ENCODE measurements at regions not wholly inside any gene's neighbourhood (a gene's known extent, or its start where the extent isn't known, plus 50 kb on each side); places are given as distances from the start of the nearest gene placed in this dataset.

DNA sequence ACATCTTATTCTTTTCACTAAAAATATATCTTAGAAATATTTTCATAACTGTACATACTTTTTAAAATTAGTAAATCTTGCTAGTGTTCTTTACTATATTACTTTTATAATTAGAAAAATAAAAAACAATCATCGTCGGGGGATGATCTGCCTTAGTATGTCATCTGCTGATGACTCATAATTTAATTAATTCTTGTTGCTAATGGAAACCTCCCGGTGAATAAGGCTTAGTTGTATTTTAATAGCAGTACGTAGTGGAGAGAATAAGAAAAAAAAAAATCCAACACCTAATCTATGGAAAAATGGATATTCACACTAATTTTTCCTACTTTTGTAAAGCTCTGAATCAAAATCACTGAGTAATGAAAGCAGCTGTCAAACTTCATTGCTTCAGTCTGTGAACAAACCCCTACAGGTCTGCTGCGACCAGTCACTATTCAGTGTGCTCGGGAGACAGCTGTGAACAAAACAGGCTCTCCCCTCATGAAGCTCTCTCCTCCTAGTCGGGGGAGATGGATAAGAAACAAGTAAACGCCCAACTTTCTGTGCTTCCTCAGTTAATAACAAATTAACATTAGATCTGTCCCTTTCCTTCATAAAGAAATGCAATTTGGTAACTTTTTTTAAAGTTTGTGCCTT is 97.4 kb upstream of the UPP2 start:
- H4K91ac ChIP-seq (replicated peaks; ENCODE audit: insufficient read length, low read length): no peak overlapping the region
- H3K4me2 ChIP-seq (ENCODE audit: insufficient read depth in 1 of 2, low read depth in 2 of 2, low read length in 2 of 2): no peak overlapping the region
- H3K27ac ChIP-seq (ENCODE audit: low read depth, low read length): no peak overlapping the region
- H3K4me3 ChIP-seq (ENCODE audit: extremely low read depth in 1 of 4, insufficient read depth in 2 of 4, low read depth in 3 of 4, low read length in 4 of 4): no peak overlapping the region
- no peak overlapping the region for H3K9ac ChIP-seq (replicated peaks in 1 of 4; ENCODE audit: extremely low read depth in 1 of 4, low read depth in 3 of 4, low read length in 3 of 4)
- H2BK20ac ChIP-seq (ENCODE audit: low read length): no peak overlapping the region
- H3K4ac ChIP-seq (replicated peaks; ENCODE audit: insufficient read length, low read depth, low read length): no peak overlapping the region
- no peak overlapping the region for H3K56ac ChIP-seq (replicated peaks; ENCODE audit: insufficient read length, low read depth, low read length)
- no peaks in the 10 kb centered on the region; a peak in 1 of 7 replicates for H3K27me3 ChIP-seq (replicated peaks in 1 of 4; ENCODE audit: control insufficient read depth in 3 of 4, extremely low read depth in 1 of 4, insufficient read depth in 3 of 4, low read length in 3 of 4)
- no peak overlapping the region for H3K23ac ChIP-seq (ENCODE audit: insufficient read length)
- H3K36me3 ChIP-seq (ENCODE audit: control insufficient read depth in 2 of 4, insufficient read depth in 4 of 4, low read length in 3 of 4): no peaks in the 10 kb centered on the region; a peak in 1 of 8 replicates
- no peaks in the 10 kb centered on the region for H3K79me1 ChIP-seq (ENCODE audit: low read depth, low read length)
- no peak overlapping the region for H2BK5ac ChIP-seq (ENCODE audit: low read depth, low read length)
- no peak overlapping the region for H3K18ac ChIP-seq (ENCODE audit: extremely low read depth, low read length)
- WGBS, 2 experiments (ENCODE audit: extremely low coverage in 1 of 2, insufficient coverage in 1 of 2, insufficient read length in 1 of 2, insufficient replicate concordance in 2 of 2, low coverage in 1 of 2, low lambda C conversion rate in 2 of 2, missing lambda C conversion rate in 1 of 2): 93% methylated on average over 8 of the region's 8 CpGs; no CpG with 5 or more reads in 1 of the 2 experiments
- no peak overlapping the region for H2AFZ ChIP-seq (ENCODE audit: low read length)
- H4K8ac ChIP-seq (ENCODE audit: extremely low read depth, insufficient read depth, low read length): no peak overlapping the region
- no peaks in the 10 kb centered on the region for H3K23me2 ChIP-seq (ENCODE audit: low read depth, low read length)
- H2BK15ac ChIP-seq (ENCODE audit: low read length): no peak overlapping the region
- H2BK12ac ChIP-seq (ENCODE audit: low read depth, low read length): no peak overlapping the region
- DNase-seq (ENCODE audit: low read depth in 1 of 2, low spot score in 2 of 2): no peak
- H2AK5ac ChIP-seq (ENCODE audit: low read depth, low read length): no peak overlapping the region
- ChIA-PET CTCF (ENCODE audit: partially characterized antibody) (interaction anchor here (0.6 to 4.0 kb wide), 3 partner anchors 8 to 378 kb away, joined by 3 to 15 read pairs (median 3); no protein-coding TSS in a partner anchor), POLR2A (ENCODE audit: partially characterized antibody) (no interaction called here)
- H2BK120ac ChIP-seq (replicated peaks; ENCODE audit: low read depth, low read length): no peak overlapping the region
- H3K79me2 ChIP-seq (ENCODE audit: control insufficient read depth in 1 of 2, insufficient read depth in 2 of 2, low read length in 2 of 2): no peaks in the 10 kb centered on the region
- peaks cover 0 to 7% (median 0%) of the 10 kb centered on the region in 4 experiments; a peak in 1 of 7 replicates for H3K4me1 ChIP-seq (replicated peaks in 1 of 4; ENCODE audit: control insufficient read depth in 3 of 4, insufficient read depth in 4 of 4, low read length in 3 of 4)
- no peaks in the 10 kb centered on the region for H3K9me3 ChIP-seq (ENCODE audit: insufficient read depth in 2 of 2, low read depth in 1 of 2, low read length in 1 of 2)
- FAIRE-seq: no peak
- no peak overlapping the region for H4K5ac ChIP-seq (ENCODE audit: insufficient read length, low read depth, low read length)
- no peak overlapping the region for H3K14ac ChIP-seq (ENCODE audit: insufficient read length)
- H4K20me1 ChIP-seq (replicated peaks in 1 of 2; ENCODE audit: control insufficient read depth in 1 of 2, insufficient read depth in 2 of 2, low read length in 2 of 2): no peaks in the 10 kb centered on the region
- TF ChIP-seq FOSL1 (IDR thresholded peaks at IDR 0.05; ENCODE audit: insufficient read depth, low read depth, low read length): no peak

Data from H1 (cell line).